ENCODE measurements at regions not wholly inside any gene's neighbourhood (a gene's known extent, or its start where the extent isn't known, plus 50 kb on each side); places are given as distances from the start of the nearest gene placed in this dataset.

GRCh38 chr12:59080101-59080500 is 159.8 kb upstream of the LRIG3 start:
- TF ChIP-seq CTCF (conservative IDR thresholded peaks at IDR 0.05 in 1 of 2, IDR thresholded peaks at IDR 0.05 in 1 of 2; ENCODE audit: low read depth in 1 of 2, low read length in 2 of 2), result no peak
- no peak for TF ChIP-seq EZH2 (IDR thresholded peaks at IDR 0.05; ENCODE audit: low read length, missing control alignments)
